NT2/D1 (cell line): ENCODE measurements at regions not wholly inside any gene's neighbourhood (a gene's known extent, or its start where the extent isn't known, plus 50 kb on each side); places are given as distances from the start of the nearest gene placed in this dataset.

Experiments
- SUZ12 ChIP-seq: IDR thresholded peaks from 2 replicates; pipeline ENCODE4 v1.6.1; 2011; ENCODE audit not compliant: insufficient read length, insufficient read depth; ENCODE audit errors: extremely low read depth
- YY1 ChIP-seq: IDR thresholded peaks from 2 replicates; pipeline ENCODE4 v1.6.1; 2011; ENCODE audit not compliant: insufficient read length, insufficient read depth
- ZNF274 ChIP-seq: IDR thresholded peaks from 2 replicates; pipeline ENCODE4 v1.6.1; 2011; ENCODE audit warnings: mild to moderate bottlenecking, low read depth, low read length

DNA sequence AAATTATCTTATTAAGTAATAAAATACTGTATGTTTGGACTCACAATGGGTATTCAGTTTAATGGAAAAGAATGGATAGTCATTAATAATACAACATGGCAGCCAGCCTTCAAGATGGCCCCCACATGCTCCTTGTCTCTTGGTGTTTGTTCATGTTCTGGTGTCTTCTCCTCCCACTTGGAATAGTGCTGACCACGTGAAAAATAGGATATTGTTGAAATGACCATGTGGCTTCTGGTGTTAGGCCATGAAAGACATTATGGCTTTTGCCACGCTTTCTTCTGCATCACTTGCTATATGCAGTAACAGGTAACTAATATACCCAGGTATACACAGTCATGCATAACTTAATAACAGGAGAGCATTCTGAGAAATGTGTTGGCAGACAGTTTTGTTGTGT lies 341.0 kb downstream of the KCNJ2 start:
- TF ChIP-seq YY1 (no peak), ZNF274 (no peak), SUZ12 (no peak)
